ENCODE measurements at regions not wholly inside any gene's neighbourhood (a gene's known extent, or its start where the extent isn't known, plus 50 kb on each side); places are given as distances from the start of the nearest gene placed in this dataset.

DNA sequence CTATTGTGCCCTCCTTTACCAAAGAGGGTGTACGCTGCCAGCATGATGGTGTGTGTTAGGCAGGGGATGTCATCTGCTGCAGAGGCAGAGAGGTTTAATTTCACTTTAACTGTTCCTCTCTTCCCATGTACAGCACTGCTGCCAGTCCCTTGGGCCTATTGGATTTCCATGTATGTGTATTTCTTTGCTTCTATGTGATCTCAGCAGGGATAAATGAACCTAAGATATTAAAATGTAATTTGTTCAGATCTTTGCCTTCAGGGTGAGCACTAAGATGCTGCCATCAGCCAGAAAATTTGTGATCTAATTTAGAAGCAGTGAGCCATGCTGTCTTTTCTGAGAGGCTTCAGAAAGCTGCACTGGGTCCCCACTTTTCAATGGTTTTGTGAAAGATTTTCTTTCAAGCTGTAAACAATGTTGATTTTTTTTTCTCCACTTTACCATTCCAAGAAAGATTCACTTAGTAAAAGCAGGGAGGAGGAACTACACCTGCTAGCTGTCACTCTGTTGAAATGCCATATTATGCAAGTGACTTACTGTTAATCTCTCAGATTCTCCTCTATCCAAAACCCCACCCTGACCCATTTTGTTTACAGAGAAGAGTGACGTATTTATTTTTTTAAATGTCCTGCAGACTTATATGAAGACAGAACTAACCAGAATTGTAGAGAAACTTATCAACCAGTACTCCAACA is 261.9 kb downstream of the TBL1XR1 start:
- TF ChIP-seq, protein P1, sequence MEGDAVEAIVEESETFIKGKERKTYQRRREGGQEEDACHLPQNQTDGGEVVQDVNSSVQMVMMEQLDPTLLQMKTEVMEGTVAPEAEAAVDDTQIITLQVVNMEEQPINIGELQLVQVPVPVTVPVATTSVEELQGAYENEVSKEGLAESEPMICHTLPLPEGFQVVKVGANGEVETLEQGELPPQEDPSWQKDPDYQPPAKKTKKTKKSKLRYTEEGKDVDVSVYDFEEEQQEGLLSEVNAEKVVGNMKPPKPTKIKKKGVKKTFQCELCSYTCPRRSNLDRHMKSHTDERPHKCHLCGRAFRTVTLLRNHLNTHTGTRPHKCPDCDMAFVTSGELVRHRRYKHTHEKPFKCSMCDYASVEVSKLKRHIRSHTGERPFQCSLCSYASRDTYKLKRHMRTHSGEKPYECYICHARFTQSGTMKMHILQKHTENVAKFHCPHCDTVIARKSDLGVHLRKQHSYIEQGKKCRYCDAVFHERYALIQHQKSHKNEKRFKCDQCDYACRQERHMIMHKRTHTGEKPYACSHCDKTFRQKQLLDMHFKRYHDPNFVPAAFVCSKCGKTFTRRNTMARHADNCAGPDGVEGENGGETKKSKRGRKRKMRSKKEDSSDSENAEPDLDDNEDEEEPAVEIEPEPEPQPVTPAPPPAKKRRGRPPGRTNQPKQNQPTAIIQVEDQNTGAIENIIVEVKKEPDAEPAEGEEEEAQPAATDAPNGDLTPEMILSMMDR (IDR thresholded peaks at IDR 0.05; ENCODE audit: insufficient read depth, low read depth, low read length), result no peak
- DNase-seq (ENCODE audit: low read depth), result no peak
- no peak overlapping the region for H3K4me3 ChIP-seq (ENCODE audit: low read depth, low read length)

- no peak for DNase-seq (ENCODE audit: low read depth)
- TF ChIP-seq, protein P1 (IDR thresholded peaks at IDR 0.05; ENCODE audit: insufficient read depth, low read depth, low read length), result no peak
- H3K4me3 ChIP-seq (ENCODE audit: low read depth, low read length), result no peak overlapping the region
Observed at GRCh38 chr3:176934698-176935097, 262.6 kb downstream of the TBL1XR1 start.

GRCh38 chr3:176933704-176934103 is 263.6 kb downstream of the TBL1XR1 start:
- TF ChIP-seq, protein P1 (IDR thresholded peaks at IDR 0.05; ENCODE audit: insufficient read depth, low read depth, low read length), result no peak
- DNase-seq (ENCODE audit: low read depth), result no peak
- H3K4me3 ChIP-seq (ENCODE audit: low read depth, low read length), result no peak overlapping the region

DNA sequence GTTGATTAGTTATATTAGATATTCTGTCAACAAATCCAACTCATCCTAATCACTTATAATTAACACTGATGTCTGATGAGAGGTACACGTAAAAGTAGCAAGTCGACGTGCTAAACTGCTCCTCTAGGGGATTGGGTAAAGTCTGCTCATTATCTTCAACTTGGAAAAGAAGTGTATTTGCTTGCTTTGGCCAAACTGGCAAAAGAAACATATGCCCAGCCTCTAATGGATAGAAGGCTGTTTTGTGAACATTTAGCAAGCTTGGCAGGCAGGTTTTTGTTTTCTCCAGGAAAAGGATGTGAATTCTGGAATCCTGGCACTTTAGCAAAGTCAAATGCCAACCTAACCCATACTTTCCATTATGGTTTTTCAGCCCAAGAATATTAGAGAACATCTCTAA is 264.8 kb downstream of the TBL1XR1 start:
- H3K4me3 ChIP-seq (ENCODE audit: low read depth, low read length), result no peak overlapping the region
- TF ChIP-seq, protein P1 (IDR thresholded peaks at IDR 0.05; ENCODE audit: insufficient read depth, low read depth, low read length), result no peak
- DNase-seq (ENCODE audit: low read depth), result no peak

GRCh38 chr3:176931991-176932390 is 265.3 kb downstream of the TBL1XR1 start:
- DNase-seq (ENCODE audit: low read depth), result no peak
- TF ChIP-seq, protein P1 (IDR thresholded peaks at IDR 0.05; ENCODE audit: insufficient read depth, low read depth, low read length), result no peak

GRCh38 chr3:176930942-176931341 is 266.3 kb downstream of the TBL1XR1 start:
- TF ChIP-seq, protein P1 (IDR thresholded peaks at IDR 0.05; ENCODE audit: insufficient read depth, low read depth, low read length), result no peak
- no peak overlapping the region for H3K4me3 ChIP-seq (ENCODE audit: low read depth, low read length)

More at GRCh38 chr3:176931991-176932390, 265.3 kb downstream of the TBL1XR1 start:
- H3K4me3 ChIP-seq (ENCODE audit: low read depth, low read length), result no peak overlapping the region

GRCh38 chr3:176928582-176928931 is 268.7 kb downstream of the TBL1XR1 start:
- TF ChIP-seq, protein P1 (IDR thresholded peaks at IDR 0.05; ENCODE audit: insufficient read depth, low read depth, low read length), result no peak
- H3K4me3 ChIP-seq (ENCODE audit: low read depth, low read length), result no peak overlapping the region
- DNase-seq (ENCODE audit: low read depth), result no peak

More at GRCh38 chr3:176930942-176931341, 266.3 kb downstream of the TBL1XR1 start:
- no peak for DNase-seq (ENCODE audit: low read depth)

Measured in fibroblast of villous mesenchyme (primary cell).